ENCODE measurements at regions not wholly inside any gene's neighbourhood (a gene's known extent, or its start where the extent isn't known, plus 50 kb on each side); places are given as distances from the start of the nearest gene placed in this dataset.

DNA sequence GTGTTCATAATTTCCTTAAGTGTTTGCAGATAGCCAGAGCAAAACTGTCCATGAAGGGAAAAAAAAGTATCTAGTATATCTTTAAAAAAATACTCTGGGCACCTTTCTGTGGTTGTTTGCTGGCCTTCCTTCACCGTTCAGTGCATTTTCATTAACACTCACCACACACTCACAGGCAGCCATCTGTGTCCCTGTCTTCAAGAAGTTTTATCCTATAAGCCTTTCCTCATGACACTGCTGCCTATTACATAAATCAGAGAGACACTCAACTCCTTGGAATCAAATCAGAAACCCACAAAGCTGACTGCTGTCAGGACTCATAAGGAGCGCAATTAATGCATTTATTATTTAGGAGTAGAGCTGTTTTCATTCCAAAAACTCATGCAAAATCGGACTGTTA, 1720.2 kb downstream of the PCDH7 start:
- BruUV-seq (replicated peaks), result no TSS peak
- H3K9me3 Mint-ChIP-seq (ENCODE audit: low read depth, unreplicated experiment), result peaks cover 12% of the 10 kb centered on the region
- intact Hi-C loops (cut with micrococcal nuclease; ENCODE audit: unreplicated experiment), result no loop called here
- no peaks in the 10 kb centered on the region for H3K4me1 Mint-ChIP-seq (ENCODE audit: low read depth, unreplicated experiment)
- DNase-seq, result no peak
- H3K27me3 Mint-ChIP-seq (ENCODE audit: unreplicated experiment), result no peaks in the 10 kb centered on the region
- H3K27ac Mint-ChIP-seq (ENCODE audit: unreplicated experiment), result no peak overlapping the region
- H3K36me3 Mint-ChIP-seq (ENCODE audit: insufficient read depth, unreplicated experiment), result no peaks in the 10 kb centered on the region
- CTCF ChIA-PET, result no interaction called here
- TF ChIP-seq, protein P1, sequence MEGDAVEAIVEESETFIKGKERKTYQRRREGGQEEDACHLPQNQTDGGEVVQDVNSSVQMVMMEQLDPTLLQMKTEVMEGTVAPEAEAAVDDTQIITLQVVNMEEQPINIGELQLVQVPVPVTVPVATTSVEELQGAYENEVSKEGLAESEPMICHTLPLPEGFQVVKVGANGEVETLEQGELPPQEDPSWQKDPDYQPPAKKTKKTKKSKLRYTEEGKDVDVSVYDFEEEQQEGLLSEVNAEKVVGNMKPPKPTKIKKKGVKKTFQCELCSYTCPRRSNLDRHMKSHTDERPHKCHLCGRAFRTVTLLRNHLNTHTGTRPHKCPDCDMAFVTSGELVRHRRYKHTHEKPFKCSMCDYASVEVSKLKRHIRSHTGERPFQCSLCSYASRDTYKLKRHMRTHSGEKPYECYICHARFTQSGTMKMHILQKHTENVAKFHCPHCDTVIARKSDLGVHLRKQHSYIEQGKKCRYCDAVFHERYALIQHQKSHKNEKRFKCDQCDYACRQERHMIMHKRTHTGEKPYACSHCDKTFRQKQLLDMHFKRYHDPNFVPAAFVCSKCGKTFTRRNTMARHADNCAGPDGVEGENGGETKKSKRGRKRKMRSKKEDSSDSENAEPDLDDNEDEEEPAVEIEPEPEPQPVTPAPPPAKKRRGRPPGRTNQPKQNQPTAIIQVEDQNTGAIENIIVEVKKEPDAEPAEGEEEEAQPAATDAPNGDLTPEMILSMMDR (IDR thresholded peaks at IDR 0.05; ENCODE audit: unreplicated experiment), result no peak
- H3K4me3 Mint-ChIP-seq (ENCODE audit: low read depth, unreplicated experiment), result no peak overlapping the region

DNA sequence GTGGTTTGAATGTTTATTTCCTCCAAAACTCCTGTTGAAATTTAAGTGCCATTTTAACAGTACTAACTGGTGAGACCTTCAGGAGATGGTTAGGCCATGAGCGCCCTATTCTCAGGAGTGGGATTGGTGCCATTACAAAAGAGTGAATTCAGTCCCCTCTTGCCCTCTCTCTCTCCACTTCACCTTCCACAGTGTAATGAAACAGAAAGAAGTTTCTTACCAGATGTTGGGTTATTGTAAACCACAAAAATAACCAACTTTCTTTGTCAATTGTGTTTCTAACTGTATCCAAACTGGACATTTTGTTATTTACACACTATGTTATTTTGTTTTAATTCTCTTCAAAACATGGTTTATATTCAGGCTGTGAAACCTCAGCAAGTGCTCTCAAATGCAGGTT, 1734.3 kb downstream of the PCDH7 start:
- H3K27ac Mint-ChIP-seq (ENCODE audit: unreplicated experiment), result no peak overlapping the region
- intact Hi-C loops (cut with micrococcal nuclease; ENCODE audit: unreplicated experiment), result no loop called here
- BruUV-seq (replicated peaks), result no TSS peak
- no peak for DNase-seq
- H3K36me3 Mint-ChIP-seq (ENCODE audit: insufficient read depth, unreplicated experiment), result no peaks in the 10 kb centered on the region
- CTCF ChIA-PET, result no interaction called here
- H3K9me3 Mint-ChIP-seq (ENCODE audit: low read depth, unreplicated experiment), result peaks cover 4% of the 10 kb centered on the region
- H3K27me3 Mint-ChIP-seq (ENCODE audit: unreplicated experiment), result no peaks in the 10 kb centered on the region
- TF ChIP-seq, protein P1 (IDR thresholded peaks at IDR 0.05; ENCODE audit: unreplicated experiment), result no peak
- no peak overlapping the region for H3K4me3 Mint-ChIP-seq (ENCODE audit: low read depth, unreplicated experiment)
- no peaks in the 10 kb centered on the region for H3K4me1 Mint-ChIP-seq (ENCODE audit: low read depth, unreplicated experiment)

DNA sequence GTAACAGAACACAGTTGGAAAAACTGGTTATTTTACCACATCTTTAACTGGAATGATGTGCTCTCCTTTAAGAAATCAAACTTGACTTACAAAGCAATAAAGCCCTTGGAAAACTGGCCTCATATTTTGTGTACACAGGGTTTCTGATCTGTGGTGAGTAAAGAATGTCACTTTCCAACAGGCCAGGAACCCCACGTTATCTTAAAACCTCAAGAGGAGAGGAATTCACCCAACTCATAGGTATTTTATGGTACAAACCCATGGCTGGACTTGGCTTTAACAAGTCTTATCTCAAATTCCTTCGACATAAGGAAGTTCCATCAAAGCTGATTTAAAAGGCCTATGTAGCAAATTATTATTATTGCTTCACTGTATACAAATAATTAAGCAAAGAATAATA, 1735.1 kb downstream of the PCDH7 start:
- TF ChIP-seq, protein P1 (IDR thresholded peaks at IDR 0.05; ENCODE audit: unreplicated experiment), result no peak
- H3K9me3 Mint-ChIP-seq (ENCODE audit: low read depth, unreplicated experiment), result peaks cover 4% of the 10 kb centered on the region
- H3K27me3 Mint-ChIP-seq (ENCODE audit: unreplicated experiment), result no peaks in the 10 kb centered on the region
- intact Hi-C loops (cut with micrococcal nuclease; ENCODE audit: unreplicated experiment), result no loop called here
- no peaks in the 10 kb centered on the region for H3K36me3 Mint-ChIP-seq (ENCODE audit: insufficient read depth, unreplicated experiment)
- H3K4me1 Mint-ChIP-seq (ENCODE audit: low read depth, unreplicated experiment), result no peaks in the 10 kb centered on the region
- no peak for DNase-seq
- no peak overlapping the region for H3K4me3 Mint-ChIP-seq (ENCODE audit: low read depth, unreplicated experiment)
- H3K27ac Mint-ChIP-seq (ENCODE audit: unreplicated experiment), result no peak overlapping the region
- CTCF ChIA-PET, result no interaction called here
- no TSS peak for BruUV-seq (replicated peaks)

DNA sequence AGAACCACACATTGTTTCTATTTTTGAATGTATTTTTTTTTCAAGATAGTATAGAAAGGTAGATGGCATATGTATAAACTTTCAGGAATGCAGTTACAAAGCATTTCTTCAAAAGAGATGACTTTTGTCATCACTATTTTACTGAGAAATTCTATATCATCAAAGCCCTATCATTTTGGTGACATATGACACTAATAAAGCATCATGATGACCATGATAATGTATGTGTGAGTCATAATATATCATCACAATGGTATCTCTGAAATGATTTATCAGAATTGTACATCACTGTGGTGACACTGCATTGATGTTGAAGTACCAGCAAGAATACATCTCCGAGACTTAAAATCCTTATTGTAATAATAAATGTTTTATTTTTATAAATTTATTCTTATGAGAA, 1740.8 kb downstream of the PCDH7 start:
- no peaks in the 10 kb centered on the region for H3K36me3 Mint-ChIP-seq (ENCODE audit: insufficient read depth, unreplicated experiment)
- intact Hi-C loops (cut with micrococcal nuclease; ENCODE audit: unreplicated experiment), result no loop called here
- CTCF ChIA-PET, result no interaction called here
- no peak overlapping the region for H3K4me3 Mint-ChIP-seq (ENCODE audit: low read depth, unreplicated experiment)
- no peak overlapping the region for H3K27ac Mint-ChIP-seq (ENCODE audit: unreplicated experiment)
- no TSS peak for BruUV-seq (replicated peaks)
- no peaks in the 10 kb centered on the region for H3K27me3 Mint-ChIP-seq (ENCODE audit: unreplicated experiment)
- TF ChIP-seq, protein P1 (IDR thresholded peaks at IDR 0.05; ENCODE audit: unreplicated experiment), result no peak
- no peaks in the 10 kb centered on the region for H3K4me1 Mint-ChIP-seq (ENCODE audit: low read depth, unreplicated experiment)
- no peak for DNase-seq
- peaks cover 5% of the 10 kb centered on the region for H3K9me3 Mint-ChIP-seq (ENCODE audit: low read depth, unreplicated experiment)

DNA sequence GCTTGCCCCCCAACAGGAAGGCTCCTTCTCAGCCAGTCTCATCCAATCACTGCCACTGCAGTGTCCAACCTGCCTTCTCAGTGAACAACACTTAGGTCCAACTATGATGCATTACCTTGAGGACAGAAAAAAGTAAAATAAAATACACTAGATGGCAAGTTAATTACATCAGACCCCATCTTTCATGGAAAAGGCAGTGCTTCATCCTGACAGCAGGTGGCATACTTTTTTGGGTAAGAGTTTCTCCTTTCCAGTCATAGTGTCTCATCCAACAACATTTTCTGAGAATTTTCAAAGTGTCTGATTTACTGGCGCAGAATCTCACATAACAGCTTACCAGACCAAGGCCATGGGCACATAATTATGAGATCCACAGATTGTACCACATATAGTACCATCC, 1742.8 kb downstream of the PCDH7 start:
- TF ChIP-seq, protein P1 (IDR thresholded peaks at IDR 0.05; ENCODE audit: unreplicated experiment), result no peak
- H3K27ac Mint-ChIP-seq (ENCODE audit: unreplicated experiment), result no peak overlapping the region
- H3K27me3 Mint-ChIP-seq (ENCODE audit: unreplicated experiment), result no peaks in the 10 kb centered on the region
- CTCF ChIA-PET, result no interaction called here
- peaks cover 3% of the 10 kb centered on the region for H3K9me3 Mint-ChIP-seq (ENCODE audit: low read depth, unreplicated experiment)
- H3K4me3 Mint-ChIP-seq (ENCODE audit: low read depth, unreplicated experiment), result no peak overlapping the region
- BruUV-seq (replicated peaks), result no TSS peak
- H3K36me3 Mint-ChIP-seq (ENCODE audit: insufficient read depth, unreplicated experiment), result no peaks in the 10 kb centered on the region
- intact Hi-C loops (cut with micrococcal nuclease; ENCODE audit: unreplicated experiment), result no loop called here
- no peak for DNase-seq
- H3K4me1 Mint-ChIP-seq (ENCODE audit: low read depth, unreplicated experiment), result no peaks in the 10 kb centered on the region

Data from Calu3 (cell line).